ENCODE measurements at regions not wholly inside any gene's neighbourhood (a gene's known extent, or its start where the extent isn't known, plus 50 kb on each side); places are given as distances from the start of the nearest gene placed in this dataset.

GRCh38 chrX:3963980-3964379, 250.5 kb upstream of the PRKX start:
- TF ChIP-seq, protein P1, sequence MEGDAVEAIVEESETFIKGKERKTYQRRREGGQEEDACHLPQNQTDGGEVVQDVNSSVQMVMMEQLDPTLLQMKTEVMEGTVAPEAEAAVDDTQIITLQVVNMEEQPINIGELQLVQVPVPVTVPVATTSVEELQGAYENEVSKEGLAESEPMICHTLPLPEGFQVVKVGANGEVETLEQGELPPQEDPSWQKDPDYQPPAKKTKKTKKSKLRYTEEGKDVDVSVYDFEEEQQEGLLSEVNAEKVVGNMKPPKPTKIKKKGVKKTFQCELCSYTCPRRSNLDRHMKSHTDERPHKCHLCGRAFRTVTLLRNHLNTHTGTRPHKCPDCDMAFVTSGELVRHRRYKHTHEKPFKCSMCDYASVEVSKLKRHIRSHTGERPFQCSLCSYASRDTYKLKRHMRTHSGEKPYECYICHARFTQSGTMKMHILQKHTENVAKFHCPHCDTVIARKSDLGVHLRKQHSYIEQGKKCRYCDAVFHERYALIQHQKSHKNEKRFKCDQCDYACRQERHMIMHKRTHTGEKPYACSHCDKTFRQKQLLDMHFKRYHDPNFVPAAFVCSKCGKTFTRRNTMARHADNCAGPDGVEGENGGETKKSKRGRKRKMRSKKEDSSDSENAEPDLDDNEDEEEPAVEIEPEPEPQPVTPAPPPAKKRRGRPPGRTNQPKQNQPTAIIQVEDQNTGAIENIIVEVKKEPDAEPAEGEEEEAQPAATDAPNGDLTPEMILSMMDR (IDR thresholded peaks at IDR 0.05; ENCODE audit: control insufficient read depth, insufficient read depth, low read depth, low read length, missing control alignments) = no peak
- no peak for DNase-seq (ENCODE audit: low read depth)
- H3K4me3 ChIP-seq (ENCODE audit: control insufficient read depth, low read depth, low read length) = no peak overlapping the region

DNA sequence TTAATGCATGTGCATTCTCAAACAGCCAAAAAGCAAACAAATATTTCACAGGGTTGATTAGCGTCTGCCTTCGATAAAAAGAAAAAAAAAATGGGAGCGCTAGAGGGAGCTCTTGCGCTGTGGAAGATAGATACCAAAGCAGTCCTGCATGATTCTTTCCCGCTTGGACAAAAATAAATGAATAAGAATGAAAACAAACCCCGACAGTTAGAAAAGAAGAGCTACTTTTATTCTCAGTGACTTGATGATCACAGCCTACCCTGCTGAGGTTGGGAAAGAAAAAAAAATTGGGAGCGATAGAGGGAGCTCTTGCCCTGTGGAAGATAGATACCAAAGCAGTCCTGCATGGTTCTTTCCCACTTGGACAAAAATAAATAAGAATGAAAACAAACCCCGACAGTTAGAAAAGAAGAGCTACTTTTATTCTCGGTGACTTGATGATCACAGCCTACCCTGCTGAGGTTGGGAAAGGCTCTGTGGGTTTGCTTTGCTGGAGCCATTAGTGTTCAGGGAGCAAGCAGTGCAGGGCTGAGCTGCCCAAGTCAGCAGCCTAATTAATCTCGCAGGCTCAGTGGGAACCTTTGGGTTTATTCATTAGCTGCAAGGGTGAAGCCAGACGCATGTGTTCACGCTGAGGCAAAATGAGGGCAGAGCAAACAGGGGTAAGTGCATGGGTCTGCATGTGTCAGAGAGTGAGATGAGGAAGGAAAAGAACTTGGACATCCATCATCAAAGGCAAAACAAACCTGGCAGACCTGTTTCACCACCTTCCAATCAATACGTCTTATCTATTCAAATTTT, 249.3 kb upstream of the PRKX start:
- TF ChIP-seq, protein P1 (IDR thresholded peaks at IDR 0.05; ENCODE audit: control insufficient read depth, insufficient read depth, low read depth, low read length, missing control alignments) = peak; percentile 54
- DNase-seq (ENCODE audit: low read depth) = no peak
- H3K4me3 ChIP-seq (ENCODE audit: control insufficient read depth, low read depth, low read length) = no peak overlapping the region

DNA sequence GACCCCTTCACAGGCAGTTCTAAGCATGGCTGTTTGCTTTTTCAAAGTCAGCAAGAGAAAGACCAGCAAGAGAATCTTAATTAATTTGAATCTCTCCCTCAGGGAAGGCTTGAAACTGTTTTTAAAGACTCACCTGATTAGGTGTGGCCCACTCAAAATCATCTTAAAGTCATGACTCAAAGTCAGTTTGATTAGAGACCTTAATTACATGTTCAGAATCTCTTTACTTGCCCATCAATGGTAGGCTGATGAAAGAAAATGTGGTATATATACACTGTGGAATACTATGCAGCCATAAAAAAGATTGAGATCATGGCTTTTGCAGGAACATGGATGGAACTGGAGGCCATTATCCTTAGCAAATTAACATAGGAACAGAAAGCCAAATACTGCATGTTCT, 247.5 kb upstream of the PRKX start:
- DNase-seq (ENCODE audit: low read depth) = no peak
- TF ChIP-seq, protein P1 (IDR thresholded peaks at IDR 0.05; ENCODE audit: control insufficient read depth, insufficient read depth, low read depth, low read length, missing control alignments) = no peak
- no peak overlapping the region for H3K4me3 ChIP-seq (ENCODE audit: control insufficient read depth, low read depth, low read length)

DNA sequence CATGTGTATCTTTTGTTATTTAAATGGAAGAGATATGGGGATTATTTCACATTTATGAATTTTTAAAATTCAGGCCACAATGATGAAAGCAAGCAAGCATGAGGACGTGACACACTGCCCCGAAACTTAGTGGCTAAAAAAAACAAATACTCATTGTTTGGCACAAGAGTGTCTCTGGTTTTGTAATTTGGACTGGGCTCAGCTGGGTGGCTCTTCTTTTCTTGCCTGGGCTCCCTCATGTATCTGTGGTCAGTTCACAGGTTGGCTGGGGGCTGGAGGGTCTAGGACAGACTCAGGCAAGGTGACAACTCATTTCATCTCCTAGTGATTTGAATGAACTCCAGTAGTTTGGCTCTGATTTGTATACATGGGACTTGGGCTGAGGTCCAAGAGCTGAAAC, 238.4 kb upstream of the PRKX start:
- H3K4me3 ChIP-seq (ENCODE audit: control insufficient read depth, low read depth, low read length) = no peak overlapping the region
- DNase-seq (ENCODE audit: low read depth) = no peak
- TF ChIP-seq, protein P1 (IDR thresholded peaks at IDR 0.05; ENCODE audit: control insufficient read depth, insufficient read depth, low read depth, low read length, missing control alignments) = no peak

GRCh38 chrX:3950373-3950772, 236.9 kb upstream of the PRKX start:
- DNase-seq (ENCODE audit: low read depth) = no peak
- TF ChIP-seq, protein P1 (IDR thresholded peaks at IDR 0.05; ENCODE audit: control insufficient read depth, insufficient read depth, low read depth, low read length, missing control alignments) = no peak
- no peak overlapping the region for H3K4me3 ChIP-seq (ENCODE audit: control insufficient read depth, low read depth, low read length)

GRCh38 chrX:3943965-3944364, 230.5 kb upstream of the PRKX start:
- no peak overlapping the region for H3K4me3 ChIP-seq (ENCODE audit: control insufficient read depth, low read depth, low read length)
- DNase-seq (ENCODE audit: low read depth) = no peak
- TF ChIP-seq, protein P1 (IDR thresholded peaks at IDR 0.05; ENCODE audit: control insufficient read depth, insufficient read depth, low read depth, low read length, missing control alignments) = no peak
